CD4-positive, alpha-beta T cell treated with Interleukin-17A for 1 hour (primary cell): ENCODE measurements at regions not wholly inside any gene's neighbourhood (a gene's known extent, or its start where the extent isn't known, plus 50 kb on each side); places are given as distances from the start of the nearest gene placed in this dataset.

Experiments used
- DNase-seq: peaks from one replicate; pipeline ENCODE4 v3.0.0-alpha.2; 2020

- DNase-seq = no peak
Measured at GRCh38 chr4:62288808-62289541, 1088.8 kb downstream of the ADGRL3 start.

- DNase-seq = no peak
Measured at GRCh38 chr4:62285026-62285425, 1084.9 kb downstream of the ADGRL3 start.

- no peak for DNase-seq
Measured at GRCh38 chr4:62279689-62280088, 1079.6 kb downstream of the ADGRL3 start.

- no peak for DNase-seq
Measured at GRCh38 chr4:62275470-62275869, 1075.3 kb downstream of the ADGRL3 start.

GRCh38 chr4:62274782-62275181, 1074.7 kb downstream of the ADGRL3 start:
- no peak for DNase-seq

GRCh38 chr4:62271107-62271506, 1071.0 kb downstream of the ADGRL3 start:
- DNase-seq = no peak

- DNase-seq = no peak
Measured at GRCh38 chr4:62269918-62270317, 1069.8 kb downstream of the ADGRL3 start.

- no peak for DNase-seq
Measured at GRCh38 chr4:62263454-62263853, 1063.3 kb downstream of the ADGRL3 start.

- DNase-seq = no peak
Measured at GRCh38 chr4:62262676-62263075, 1062.5 kb downstream of the ADGRL3 start.

GRCh38 chr4:62260254-62260653, 1060.1 kb downstream of the ADGRL3 start:
- no peak for DNase-seq

- DNase-seq = no peak
Measured at GRCh38 chr4:62256479-62256878, 1056.4 kb downstream of the ADGRL3 start.

- no peak for DNase-seq
Measured at GRCh38 chr4:62252728-62253127, 1052.6 kb downstream of the ADGRL3 start.

- DNase-seq = no peak
Measured at GRCh38 chr4:62250100-62250499, 1050.0 kb downstream of the ADGRL3 start.

GRCh38 chr4:62243895-62244294, 1043.8 kb downstream of the ADGRL3 start:
- no peak for DNase-seq

- DNase-seq = no peak
Measured at GRCh38 chr4:62235911-62236310, 1035.8 kb downstream of the ADGRL3 start.

- no peak for DNase-seq
Measured at GRCh38 chr4:62232814-62233213, 1032.7 kb downstream of the ADGRL3 start.

- DNase-seq = no peak
Measured at GRCh38 chr4:62231994-62232393, 1031.9 kb downstream of the ADGRL3 start.

GRCh38 chr4:62226082-62226481, 1026.0 kb downstream of the ADGRL3 start:
- DNase-seq = no peak

- DNase-seq = no peak
Measured at GRCh38 chr4:62222121-62222520, 1022.0 kb downstream of the ADGRL3 start.

GRCh38 chr4:62210486-62210885, 1010.4 kb downstream of the ADGRL3 start:
- DNase-seq = no peak

GRCh38 chr4:62209757-62210485, 1009.8 kb downstream of the ADGRL3 start:
- no peak for DNase-seq

GRCh38 chr4:62208921-62209320, 1008.8 kb downstream of the ADGRL3 start:
- DNase-seq = no peak

GRCh38 chr4:62204136-62204535, 1004.0 kb downstream of the ADGRL3 start:
- DNase-seq = no peak

GRCh38 chr4:62199291-62199810, 999.2 kb downstream of the ADGRL3 start:
- DNase-seq = no peak
